Coronary artery (tissue), 2 donors: ENCODE measurements at regions not wholly inside any gene's neighbourhood (a gene's known extent, or its start where the extent isn't known, plus 50 kb on each side); places are given as distances from the start of the nearest gene placed in this dataset.

ENCODE experiments used
- DNase-seq: peaks from one replicate; pipeline ENCODE4 v3.0.0-alpha.2; 2017; ENCODE audit warnings: low spot score
- H3K27ac ChIP-seq, 2 donors: fragments of 200-600 bp; sonication (generic); one replicate each; pipeline ENCODE4 v1.5.1; 2016 to 2019
- H3K4me3 ChIP-seq: fragments of 200-600 bp; sonication (generic); 2 replicates; pipeline ENCODE4 v1.5.1; 2016; ENCODE audit warnings: mild to moderate bottlenecking, moderate library complexity
- CTCF ChIP-seq: fragments of 200-600 bp; sonication (generic); IDR thresholded peaks from one replicate; pipeline ENCODE4 v1.5.1; 2019; ENCODE audit warnings: antibody characterized with exemption

- TF ChIP-seq CTCF: no peak
- DNase-seq: no peak
- Histone ChIP-seq H3K4me3 (no peak overlapping the region), H3K27ac (no peak overlapping the region)
These were observed 466.7 kb upstream of the PKN2 start for GRCh38 chr1:88217386-88217785.

- TF ChIP-seq CTCF: no peak
- H3K27ac ChIP-seq: no peak overlapping the region
- no peak for DNase-seq
- no peak overlapping the region for H3K4me3 ChIP-seq
These were observed 464.6 kb upstream of the PKN2 start for GRCh38 chr1:88219521-88219920.

- no peak for DNase-seq
- no peak overlapping the region for H3K27ac ChIP-seq
- no peak overlapping the region for H3K4me3 ChIP-seq
- TF ChIP-seq CTCF: no peak
These were observed 462.7 kb upstream of the PKN2 start for GRCh38 chr1:88221411-88221810.

GRCh38 chr1:88224906-88225305, 459.2 kb upstream of the PKN2 start:
- no peak for DNase-seq
- no peak overlapping the region for H3K4me3 ChIP-seq
- TF ChIP-seq CTCF: no peak
- H3K27ac ChIP-seq: no peak overlapping the region

GRCh38 chr1:88228114-88228513, 456.0 kb upstream of the PKN2 start:
- TF ChIP-seq CTCF: no peak
- DNase-seq: no peak
- Histone ChIP-seq H3K4me3 (no peak overlapping the region), H3K27ac (no peak overlapping the region)

- no peak for DNase-seq
- no peak overlapping the region for H3K4me3 ChIP-seq
- no peak overlapping the region for H3K27ac ChIP-seq
- TF ChIP-seq CTCF: no peak
These were observed 453.9 kb upstream of the PKN2 start for GRCh38 chr1:88230126-88230525.

GRCh38 chr1:88237058-88237457, 447.0 kb upstream of the PKN2 start:
- Histone ChIP-seq H3K27ac (no peak overlapping the region), H3K4me3 (no peak overlapping the region)
- TF ChIP-seq CTCF: no peak
- no peak for DNase-seq
